IPS-18a (cell line): ENCODE measurements at regions not wholly inside any gene's neighbourhood (a gene's known extent, or its start where the extent isn't known, plus 50 kb on each side); places are given as distances from the start of the nearest gene placed in this dataset.
"Not testable (repeated sequence)": the region's sequence is repeated elsewhere in the genome, so short reads cannot be mapped to it uniquely, and the experiment has no call there.

Experiments used
- H3K27ac ChIP-seq: one replicate; pipeline ENCODE4 v1.5.1; 2013; ENCODE audit warnings: low read length
- H3K27me3 ChIP-seq: one replicate; pipeline ENCODE4 v1.6.1; 2013; ENCODE audit warnings: mild to moderate bottlenecking, low read length; ENCODE audit not compliant: control insufficient read depth, insufficient read depth
- H3K36me3 ChIP-seq: one replicate; pipeline ENCODE4 v1.6.1; 2013; ENCODE audit warnings: low read depth, low read length; ENCODE audit not compliant: control insufficient read depth
- H3K4me1 ChIP-seq: one replicate; pipeline ENCODE4 v1.6.1; 2013; ENCODE audit warnings: low read depth, low read length; ENCODE audit not compliant: control insufficient read depth
- H3K4me3 ChIP-seq: one replicate; pipeline ENCODE4 v1.5.1; 2013; ENCODE audit warnings: low read length
- H3K9ac ChIP-seq: one replicate; pipeline ENCODE4 v1.6.1; 2013; ENCODE audit warnings: mild to moderate bottlenecking, low read length, moderate library complexity
- H3K9me3 ChIP-seq: one replicate; pipeline ENCODE4 v1.6.1; 2013; ENCODE audit warnings: low read depth, low read length; ENCODE audit not compliant: control insufficient read depth

- Histone ChIP-seq H3K27me3 (no peaks in the 10 kb centered on the region), H3K9me3 (no peaks in the 10 kb centered on the region), H3K27ac (no peak overlapping the region), H3K4me1 (no peaks in the 10 kb centered on the region), H3K9ac (no peak overlapping the region), H3K36me3 (no peaks in the 10 kb centered on the region), H3K4me3 (no peak overlapping the region)
Observed at GRCh38 chr1:68812333-68812732, 315.5 kb upstream of the DEPDC1 start.

DNA sequence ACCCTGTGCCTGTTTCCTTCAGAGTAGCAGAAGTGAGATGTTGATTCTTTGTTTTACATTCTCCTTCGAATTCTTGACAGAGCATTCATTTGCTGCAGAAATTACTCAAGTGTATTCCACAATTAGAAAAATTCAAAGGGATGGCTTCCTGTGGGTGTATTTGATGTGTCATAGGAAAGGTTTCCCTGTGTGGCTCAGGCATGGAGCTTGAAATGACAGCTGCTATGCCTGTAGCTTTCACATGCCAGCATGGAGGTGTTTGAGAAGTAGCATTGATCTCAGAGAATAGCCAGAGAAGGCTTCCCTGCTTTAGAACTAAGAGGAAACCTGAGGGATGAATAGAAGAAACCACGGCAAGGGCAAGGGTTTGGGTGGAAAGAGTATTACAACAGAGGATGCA is 317.2 kb upstream of the DEPDC1 start:
- H3K9me3 ChIP-seq = no peaks in the 10 kb centered on the region

DNA sequence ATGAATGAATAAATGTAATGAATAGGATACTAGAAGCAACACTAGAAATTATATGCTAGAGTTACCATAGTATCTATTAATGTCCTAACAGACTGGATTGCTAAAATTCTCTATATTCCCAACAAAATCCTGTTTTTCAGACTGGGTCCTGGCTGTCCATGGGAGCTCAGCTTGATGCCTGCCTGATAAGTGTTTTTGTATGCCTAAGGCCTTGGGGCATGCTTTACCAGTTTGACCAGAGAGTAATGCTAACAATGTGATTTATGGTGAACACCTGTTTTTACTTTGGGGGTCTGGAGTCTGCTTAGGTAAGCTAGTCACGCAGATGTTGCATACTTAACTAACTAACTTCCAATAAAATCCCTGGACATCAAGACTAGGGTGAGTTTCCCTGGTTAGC is 318.8 kb upstream of the DEPDC1 start:
- Histone ChIP-seq H3K9ac (no peak overlapping the region), H3K4me1 (no peaks in the 10 kb centered on the region), H3K4me3 (no peak overlapping the region), H3K9me3 (no peaks in the 10 kb centered on the region), H3K27ac (no peak overlapping the region), H3K36me3 (no peaks in the 10 kb centered on the region), H3K27me3 (no peaks in the 10 kb centered on the region)

More for the DNA sequence above, 317.2 kb upstream of the DEPDC1 start:
- Histone ChIP-seq H3K36me3 (no peaks in the 10 kb centered on the region), H3K27ac (no peak overlapping the region), H3K4me1 (no peaks in the 10 kb centered on the region), H3K27me3 (no peaks in the 10 kb centered on the region), H3K4me3 (no peak overlapping the region), H3K9ac (no peak overlapping the region)

DNA sequence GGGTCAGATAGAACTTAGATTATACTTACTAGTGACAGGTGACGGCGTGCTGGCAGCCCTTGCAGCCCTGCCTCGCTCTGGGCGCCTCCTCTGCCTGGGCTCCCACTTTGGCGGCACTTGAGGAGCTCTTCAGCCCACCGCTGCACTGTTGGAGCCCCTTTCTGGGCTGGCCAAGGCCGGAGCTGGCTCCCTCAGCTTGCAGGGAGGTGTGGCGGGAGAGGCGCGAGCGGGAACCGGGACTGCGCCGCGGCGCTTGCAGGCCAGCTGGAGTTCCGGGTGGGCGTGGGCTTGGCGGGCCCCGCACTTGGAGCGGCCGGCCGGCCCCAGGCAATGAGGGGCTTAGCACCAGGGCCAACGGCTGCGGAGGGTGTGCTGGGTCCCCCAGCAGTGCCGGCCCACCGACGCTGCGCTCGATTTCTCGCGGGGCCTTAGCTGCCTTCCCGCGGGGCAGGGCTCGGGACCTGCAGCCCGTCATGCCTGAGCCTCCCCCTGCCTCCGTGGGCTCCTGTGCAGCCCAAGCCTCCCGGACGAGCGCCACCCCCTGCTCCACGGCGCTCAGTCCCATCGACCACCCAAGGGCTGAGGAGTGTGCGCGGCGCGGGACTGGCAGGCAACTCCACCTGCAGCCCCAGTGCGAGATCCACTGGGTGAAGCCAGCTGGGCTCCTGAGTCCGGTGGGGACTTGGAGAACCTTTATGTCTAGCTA is 320.8 kb upstream of the DEPDC1 start:
- H3K4me3 ChIP-seq, H3K4me1 ChIP-seq, H3K9me3 ChIP-seq, H3K36me3 ChIP-seq, H3K27ac ChIP-seq, H3K27me3 ChIP-seq, H3K9ac ChIP-seq: not testable (repeated sequence)

DNA sequence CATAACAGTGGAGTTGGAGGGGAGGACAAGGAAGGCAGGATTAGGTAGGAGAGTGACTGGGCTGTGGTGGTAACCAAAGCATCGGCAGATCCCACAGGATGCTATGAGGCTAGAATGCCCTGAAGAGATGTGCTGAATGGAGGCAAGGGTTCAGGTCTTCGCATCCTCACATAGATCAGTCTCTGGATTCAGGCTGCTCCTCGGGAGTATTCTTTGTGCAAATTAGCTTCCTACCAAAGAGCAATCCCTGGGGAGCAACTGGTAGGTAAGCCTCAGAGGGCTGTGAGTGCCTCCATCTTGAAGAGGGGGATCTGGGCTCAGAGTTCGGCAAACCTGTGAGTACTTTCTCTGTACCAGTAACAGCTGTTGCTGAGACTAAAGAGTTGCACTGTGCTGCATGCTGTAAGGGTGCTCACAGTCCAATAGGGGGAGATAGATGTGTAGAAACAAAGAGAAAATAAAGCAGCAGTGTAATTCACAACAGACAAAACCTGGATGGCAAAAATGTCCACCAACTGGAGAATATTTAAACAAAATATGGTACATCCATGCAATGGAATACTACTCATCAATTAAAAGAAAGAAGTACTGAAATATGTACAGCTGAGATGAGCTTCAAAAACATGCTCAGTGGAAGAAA is 322.4 kb upstream of the DEPDC1 start:
- no peaks in the 10 kb centered on the region for H3K4me1 ChIP-seq
- H3K27ac ChIP-seq = no peak overlapping the region
- no peak overlapping the region for H3K9ac ChIP-seq
- H3K9me3 ChIP-seq = no peaks in the 10 kb centered on the region
- H3K4me3 ChIP-seq = no peak overlapping the region
- H3K27me3 ChIP-seq = no peaks in the 10 kb centered on the region
- H3K36me3 ChIP-seq = no peaks in the 10 kb centered on the region

DNA sequence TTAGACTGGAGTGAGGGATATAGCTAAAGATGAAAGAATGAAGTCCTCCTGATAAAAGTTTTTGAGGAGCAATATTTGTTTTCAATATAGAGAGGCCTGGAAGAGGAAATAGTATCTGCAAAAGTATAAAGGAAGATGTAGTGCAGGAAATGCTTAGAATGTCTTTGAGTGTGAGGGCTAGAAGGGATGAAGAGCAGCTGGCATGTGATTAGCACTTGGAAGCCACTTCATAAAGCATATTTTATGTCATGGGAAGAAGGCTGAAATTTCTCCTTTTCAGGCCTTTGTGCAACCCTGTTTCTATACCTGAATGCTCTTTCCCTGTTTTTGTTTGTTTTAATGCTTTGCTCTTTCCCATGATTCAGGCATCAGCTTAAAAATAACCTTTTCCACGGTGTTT is 323.3 kb upstream of the DEPDC1 start:
- no peaks in the 10 kb centered on the region for H3K36me3 ChIP-seq
- H3K4me1 ChIP-seq = no peaks in the 10 kb centered on the region
- H3K9me3 ChIP-seq = no peaks in the 10 kb centered on the region
- H3K9ac ChIP-seq = no peak overlapping the region
- H3K27ac ChIP-seq = no peak overlapping the region
- H3K27me3 ChIP-seq = no peaks in the 10 kb centered on the region
- no peak overlapping the region for H3K4me3 ChIP-seq

GRCh38 chr1:68826836-68827235 is 330.0 kb upstream of the DEPDC1 start:
- Histone ChIP-seq H3K9me3 (peaks cover 9% of the 10 kb centered on the region), H3K36me3 (no peaks in the 10 kb centered on the region), H3K27me3 (no peaks in the 10 kb centered on the region), H3K9ac (no peak overlapping the region), H3K4me3 (no peak overlapping the region), H3K27ac (no peak overlapping the region), H3K4me1 (no peaks in the 10 kb centered on the region)

DNA sequence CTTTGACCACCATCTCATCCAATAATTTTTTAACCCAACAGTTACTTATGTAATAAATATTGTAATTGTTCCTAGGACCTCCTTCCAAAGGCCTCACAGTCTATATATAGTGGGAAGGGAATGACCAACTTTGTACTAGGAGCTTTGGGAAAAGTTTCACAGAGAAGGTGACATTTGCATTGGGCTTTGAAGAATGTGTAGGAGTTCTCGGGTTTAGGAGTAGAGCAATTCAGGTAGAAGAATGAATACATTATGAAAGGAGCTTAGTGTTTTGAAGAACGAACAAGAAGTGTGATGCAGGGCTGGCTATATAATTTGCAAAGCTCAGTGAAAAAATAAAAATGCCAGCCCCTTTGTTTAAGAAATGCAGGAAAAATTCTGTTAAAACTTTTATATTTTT is 330.4 kb upstream of the DEPDC1 start:
- peaks cover 9% of the 10 kb centered on the region for H3K9me3 ChIP-seq
- no peaks in the 10 kb centered on the region for H3K27me3 ChIP-seq
- H3K4me1 ChIP-seq = no peaks in the 10 kb centered on the region
- H3K36me3 ChIP-seq = no peaks in the 10 kb centered on the region
- H3K9ac ChIP-seq = no peak overlapping the region
- no peak overlapping the region for H3K4me3 ChIP-seq
- no peak overlapping the region for H3K27ac ChIP-seq

DNA sequence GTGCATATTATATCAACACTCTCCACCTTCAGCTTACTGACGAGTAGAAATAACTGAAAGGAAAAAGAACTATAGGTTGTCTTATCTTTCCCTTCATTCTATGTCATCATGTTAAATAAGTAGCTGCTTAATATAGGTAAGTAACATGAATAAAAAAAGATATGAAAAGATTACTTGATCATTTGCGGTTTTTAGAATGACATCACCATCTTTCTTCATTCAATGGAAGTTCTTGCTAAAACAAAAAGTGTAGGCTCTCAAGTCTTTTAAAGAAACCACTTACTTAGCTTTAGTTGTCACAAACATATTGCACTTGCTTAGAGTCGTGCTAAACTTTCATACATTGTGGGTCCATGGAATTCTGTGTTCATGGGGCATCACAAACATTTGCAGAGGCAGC is 331.1 kb upstream of the DEPDC1 start:
- Histone ChIP-seq H3K36me3 (no peaks in the 10 kb centered on the region), H3K4me1 (no peaks in the 10 kb centered on the region), H3K4me3 (no peak overlapping the region), H3K9ac (no peak overlapping the region), H3K27me3 (no peaks in the 10 kb centered on the region), H3K27ac (no peak overlapping the region), H3K9me3 (peaks cover 9% of the 10 kb centered on the region)

DNA sequence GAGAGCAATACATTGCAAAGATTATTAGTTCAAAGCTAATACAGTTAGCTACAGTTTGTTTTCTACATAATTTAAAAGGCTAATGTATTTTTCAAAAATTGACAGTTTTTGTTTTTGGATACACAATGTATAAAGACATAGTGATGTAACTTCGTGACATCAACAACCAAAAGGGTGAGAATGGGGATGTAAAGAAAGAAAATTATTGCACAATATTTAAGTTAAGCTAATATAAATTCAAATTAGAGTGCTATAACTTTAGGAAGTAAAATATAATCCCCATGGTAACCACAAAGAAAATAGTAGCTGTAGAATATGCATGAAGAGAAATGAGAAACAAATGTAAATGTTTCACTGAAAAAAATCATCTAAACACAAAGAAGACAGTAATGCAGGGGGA is 334.4 kb upstream of the DEPDC1 start:
- H3K27me3 ChIP-seq = no peaks in the 10 kb centered on the region
- H3K9me3 ChIP-seq = peaks cover 9% of the 10 kb centered on the region
- H3K4me3 ChIP-seq = no peak overlapping the region
- H3K4me1 ChIP-seq = no peaks in the 10 kb centered on the region
- no peak overlapping the region for H3K27ac ChIP-seq
- no peak overlapping the region for H3K9ac ChIP-seq
- H3K36me3 ChIP-seq = no peaks in the 10 kb centered on the region

- Histone ChIP-seq H3K4me1 (peaks cover 5% of the 10 kb centered on the region), H3K27ac (no peak overlapping the region), H3K4me3 (no peak overlapping the region), H3K9ac (no peak overlapping the region), H3K27me3 (no peaks in the 10 kb centered on the region), H3K9me3 (no peaks in the 10 kb centered on the region), H3K36me3 (no peaks in the 10 kb centered on the region)
Observed at GRCh38 chr1:68848017-68848416, 351.1 kb upstream of the DEPDC1 start.

DNA sequence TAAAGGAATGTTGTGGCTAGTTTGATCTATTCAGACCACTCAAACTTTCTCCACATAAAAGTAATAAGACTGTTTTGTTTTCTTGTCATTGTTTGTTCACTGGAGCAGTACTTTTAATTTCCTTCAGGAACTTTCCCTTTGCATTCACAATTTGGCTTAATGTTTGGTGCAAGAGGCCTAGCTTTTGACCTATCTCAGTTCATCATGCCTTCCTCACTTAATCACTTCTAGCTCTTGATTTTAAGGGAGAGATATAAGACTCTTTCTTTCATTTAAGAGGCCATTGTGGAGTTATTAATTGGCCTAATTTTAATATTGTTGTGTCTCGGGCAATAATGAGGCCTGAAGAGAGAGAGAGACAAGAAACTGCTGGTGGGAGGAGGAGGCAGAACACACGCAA is 371.7 kb upstream of the DEPDC1 start:
- H3K4me1 ChIP-seq = no peaks in the 10 kb centered on the region
- no peak overlapping the region for H3K27ac ChIP-seq
- no peaks in the 10 kb centered on the region for H3K36me3 ChIP-seq
- no peak overlapping the region for H3K9ac ChIP-seq
- H3K9me3 ChIP-seq = no peaks in the 10 kb centered on the region
- H3K4me3 ChIP-seq = no peak overlapping the region
- no peaks in the 10 kb centered on the region for H3K27me3 ChIP-seq
